Calu3 (cell line): ENCODE measurements at regions not wholly inside any gene's neighbourhood (a gene's known extent, or its start where the extent isn't known, plus 50 kb on each side); places are given as distances from the start of the nearest gene placed in this dataset.

Experiments used
- BruUV-seq: library from RNA; stranded (reverse); fragments of 400-500 nt; replicated peaks from 2 replicates; lab custom pipeline; 2021; lab: Mats Ljungman, UMichigan
- CTCF ChIA-PET: fragments of 300-600 bp; sonication (Branson Sonifier 250); formaldehyde crosslinking; loops from one replicate; lab custom pipeline; 2022; ENCODE audit warnings: antibody characterized with exemption; lab: Charles Lee
- DNase-seq: peaks from one replicate; pipeline ENCODE4 v3.0.0; 2022
- H3K27ac Mint-ChIP-seq: one replicate; pipeline ENCODE4 v1.8.0; 2022; ENCODE audit warnings: mixed read lengths; ENCODE audit not compliant: unreplicated experiment
- H3K27me3 Mint-ChIP-seq: one replicate; pipeline ENCODE4 v1.8.0; 2022; ENCODE audit warnings: mixed read lengths; ENCODE audit not compliant: unreplicated experiment
- H3K36me3 Mint-ChIP-seq: one replicate; pipeline ENCODE4 v1.8.0; 2022; ENCODE audit warnings: mild to moderate bottlenecking, moderate library complexity, mixed read lengths; ENCODE audit not compliant: insufficient read depth, unreplicated experiment
- H3K4me1 Mint-ChIP-seq: one replicate; pipeline ENCODE4 v1.8.0; 2022; ENCODE audit warnings: mild to moderate bottlenecking, low read depth, mixed read lengths; ENCODE audit not compliant: unreplicated experiment
- H3K4me3 Mint-ChIP-seq: one replicate; pipeline ENCODE4 v1.8.0; 2022; ENCODE audit warnings: mild to moderate bottlenecking, low read depth, moderate library complexity, mixed read lengths; ENCODE audit not compliant: unreplicated experiment
- H3K9me3 Mint-ChIP-seq: one replicate; pipeline ENCODE4 v1.8.0; 2022; ENCODE audit warnings: low read depth, mixed read lengths; ENCODE audit not compliant: unreplicated experiment
- intact Hi-C: fragments of 100-400 bp; cut with micrococcal nuclease; formaldehyde crosslinking; loops from one replicate; pipeline ENCODE4 v1.10.0; 2022; ENCODE audit not compliant: unreplicated experiment
- TF ChIP-seq, protein P1 (sequence below): fragments of 200-600 bp; IDR thresholded peaks from one replicate; pipeline ENCODE4 v1.8.0; 2022; ENCODE audit warnings: antibody characterized with exemption; ENCODE audit not compliant: unreplicated experiment

- Mint-ChIP-seq H3K27me3 (no peaks in the 10 kb centered on the region), H3K27ac (no peak overlapping the region), H3K9me3 (peaks cover 3% of the 10 kb centered on the region), H3K4me1 (peaks cover 9% of the 10 kb centered on the region), H3K4me3 (no peak overlapping the region), H3K36me3 (peaks cover 4% of the 10 kb centered on the region)
- intact Hi-C loops: no loop called here
- BruUV-seq: no TSS peak
- no peak for DNase-seq
- TF ChIP-seq, protein P1, sequence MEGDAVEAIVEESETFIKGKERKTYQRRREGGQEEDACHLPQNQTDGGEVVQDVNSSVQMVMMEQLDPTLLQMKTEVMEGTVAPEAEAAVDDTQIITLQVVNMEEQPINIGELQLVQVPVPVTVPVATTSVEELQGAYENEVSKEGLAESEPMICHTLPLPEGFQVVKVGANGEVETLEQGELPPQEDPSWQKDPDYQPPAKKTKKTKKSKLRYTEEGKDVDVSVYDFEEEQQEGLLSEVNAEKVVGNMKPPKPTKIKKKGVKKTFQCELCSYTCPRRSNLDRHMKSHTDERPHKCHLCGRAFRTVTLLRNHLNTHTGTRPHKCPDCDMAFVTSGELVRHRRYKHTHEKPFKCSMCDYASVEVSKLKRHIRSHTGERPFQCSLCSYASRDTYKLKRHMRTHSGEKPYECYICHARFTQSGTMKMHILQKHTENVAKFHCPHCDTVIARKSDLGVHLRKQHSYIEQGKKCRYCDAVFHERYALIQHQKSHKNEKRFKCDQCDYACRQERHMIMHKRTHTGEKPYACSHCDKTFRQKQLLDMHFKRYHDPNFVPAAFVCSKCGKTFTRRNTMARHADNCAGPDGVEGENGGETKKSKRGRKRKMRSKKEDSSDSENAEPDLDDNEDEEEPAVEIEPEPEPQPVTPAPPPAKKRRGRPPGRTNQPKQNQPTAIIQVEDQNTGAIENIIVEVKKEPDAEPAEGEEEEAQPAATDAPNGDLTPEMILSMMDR: no peak
- CTCF ChIA-PET: no interaction called here
These were observed 58.3 kb upstream of the EGFR start for GRCh38 chr7:54960517-54960916.

- no peak for DNase-seq
- H3K9me3 Mint-ChIP-seq: peaks cover 3% of the 10 kb centered on the region
- BruUV-seq: no TSS peak
- no peak overlapping the region for H3K27ac Mint-ChIP-seq
- peaks cover 9% of the 10 kb centered on the region for H3K4me1 Mint-ChIP-seq
- CTCF ChIA-PET: interaction anchor here (0.7 kb wide), 1 partner anchor 15 kb away, joined by 3 read pairs; no protein-coding TSS in a partner anchor
- TF ChIP-seq, protein P1: no peak
- no peak overlapping the region for H3K4me3 Mint-ChIP-seq
- H3K27me3 Mint-ChIP-seq: no peaks in the 10 kb centered on the region
- intact Hi-C loops: no loop called here
- peaks cover 4% of the 10 kb centered on the region for H3K36me3 Mint-ChIP-seq
These were observed 57.4 kb upstream of the EGFR start for GRCh38 chr7:54961391-54961790.

GRCh38 chr7:54963155-54963554 is 55.7 kb upstream of the EGFR start:
- no peaks in the 10 kb centered on the region for H3K36me3 Mint-ChIP-seq
- no peak overlapping the region for H3K27ac Mint-ChIP-seq
- H3K9me3 Mint-ChIP-seq: no peaks in the 10 kb centered on the region
- no peak overlapping the region for H3K4me3 Mint-ChIP-seq
- CTCF ChIA-PET: no interaction called here
- TF ChIP-seq, protein P1: no peak
- H3K27me3 Mint-ChIP-seq: no peaks in the 10 kb centered on the region
- no peak for DNase-seq
- BruUV-seq: no TSS peak
- intact Hi-C loops: no loop called here
- peaks cover 22% of the 10 kb centered on the region for H3K4me1 Mint-ChIP-seq

GRCh38 chr7:54964136-54964535 is 54.7 kb upstream of the EGFR start:
- H3K27me3 Mint-ChIP-seq: no peaks in the 10 kb centered on the region
- peaks cover 3% of the 10 kb centered on the region for H3K36me3 Mint-ChIP-seq
- no peak overlapping the region for H3K27ac Mint-ChIP-seq
- DNase-seq: no peak
- intact Hi-C loops: no loop called here
- TF ChIP-seq, protein P1: no peak
- peaks cover 26% of the 10 kb centered on the region for H3K4me1 Mint-ChIP-seq
- no TSS peak for BruUV-seq
- no peak overlapping the region for H3K4me3 Mint-ChIP-seq
- CTCF ChIA-PET: interaction anchor here (0.6 to 1.1 kb wide), 2 partner anchors 59 to 960 kb away, joined by 3 to 5 read pairs; no protein-coding TSS in a partner anchor
- H3K9me3 Mint-ChIP-seq: no peaks in the 10 kb centered on the region
